ENCODE measurements at regions not wholly inside any gene's neighbourhood (a gene's known extent, or its start where the extent isn't known, plus 50 kb on each side); places are given as distances from the start of the nearest gene placed in this dataset.

DNA sequence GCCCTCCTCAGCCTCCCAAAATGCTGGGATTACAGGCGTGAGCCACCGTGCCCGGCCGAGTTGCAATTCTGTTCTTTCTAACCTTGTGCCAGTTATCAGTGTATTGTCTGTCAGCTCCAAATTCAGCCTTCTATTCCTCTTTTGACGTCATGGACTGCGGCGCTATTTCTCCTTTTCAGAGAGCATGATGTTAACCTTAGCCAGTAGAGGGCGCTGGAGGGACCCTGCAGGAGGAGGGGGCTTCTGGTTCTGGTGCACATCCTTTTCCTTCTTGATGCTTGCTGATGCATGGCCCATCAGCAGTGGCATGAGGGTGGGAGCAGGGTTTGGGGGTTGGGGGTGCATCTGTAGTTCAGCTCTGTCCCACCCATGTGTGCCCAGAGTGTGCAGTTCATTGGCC is 179.3 kb upstream of the RMST start:
- no peaks in the 10 kb centered on the region for H3K9me3 Mint-ChIP-seq
- H3K27me3 Mint-ChIP-seq (ENCODE audit: low read depth), result no peaks in the 10 kb centered on the region
- no peaks in the 10 kb centered on the region for H3K4me1 Mint-ChIP-seq
- H3K27ac Mint-ChIP-seq, result no peak overlapping the region
- no peak overlapping the region for H3K4me3 Mint-ChIP-seq
- DNase-seq (ENCODE audit: low spot score in 2 of 2, unreplicated experiment in 2 of 2), result no peak
- TF ChIP-seq, protein P1, sequence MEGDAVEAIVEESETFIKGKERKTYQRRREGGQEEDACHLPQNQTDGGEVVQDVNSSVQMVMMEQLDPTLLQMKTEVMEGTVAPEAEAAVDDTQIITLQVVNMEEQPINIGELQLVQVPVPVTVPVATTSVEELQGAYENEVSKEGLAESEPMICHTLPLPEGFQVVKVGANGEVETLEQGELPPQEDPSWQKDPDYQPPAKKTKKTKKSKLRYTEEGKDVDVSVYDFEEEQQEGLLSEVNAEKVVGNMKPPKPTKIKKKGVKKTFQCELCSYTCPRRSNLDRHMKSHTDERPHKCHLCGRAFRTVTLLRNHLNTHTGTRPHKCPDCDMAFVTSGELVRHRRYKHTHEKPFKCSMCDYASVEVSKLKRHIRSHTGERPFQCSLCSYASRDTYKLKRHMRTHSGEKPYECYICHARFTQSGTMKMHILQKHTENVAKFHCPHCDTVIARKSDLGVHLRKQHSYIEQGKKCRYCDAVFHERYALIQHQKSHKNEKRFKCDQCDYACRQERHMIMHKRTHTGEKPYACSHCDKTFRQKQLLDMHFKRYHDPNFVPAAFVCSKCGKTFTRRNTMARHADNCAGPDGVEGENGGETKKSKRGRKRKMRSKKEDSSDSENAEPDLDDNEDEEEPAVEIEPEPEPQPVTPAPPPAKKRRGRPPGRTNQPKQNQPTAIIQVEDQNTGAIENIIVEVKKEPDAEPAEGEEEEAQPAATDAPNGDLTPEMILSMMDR (IDR thresholded peaks at IDR 0.05; ENCODE audit: unreplicated experiment), result no peak
- no peaks in the 10 kb centered on the region for H3K36me3 Mint-ChIP-seq

DNA sequence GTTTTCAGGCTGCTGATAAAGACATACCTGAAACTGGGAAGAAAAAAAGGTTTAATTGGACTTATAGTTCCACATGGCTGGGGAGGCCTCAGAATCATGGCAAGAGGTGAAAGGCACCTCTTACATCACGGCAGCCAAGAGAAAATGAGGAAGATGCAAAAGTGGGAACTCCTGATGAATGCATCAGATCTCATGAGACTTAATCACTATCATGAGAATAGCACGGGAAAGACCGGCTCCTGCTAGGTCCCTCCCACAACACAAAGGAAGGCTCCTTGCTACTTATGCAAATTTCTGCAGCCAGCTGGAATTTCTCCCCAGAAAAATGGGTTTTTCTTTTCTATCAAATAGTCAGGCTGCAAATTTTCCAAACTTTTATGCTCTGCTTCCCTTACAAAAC is 174.1 kb upstream of the RMST start:
- no peaks in the 10 kb centered on the region for H3K4me1 Mint-ChIP-seq
- no peaks in the 10 kb centered on the region for H3K27me3 Mint-ChIP-seq (ENCODE audit: low read depth)
- H3K27ac Mint-ChIP-seq, result no peak overlapping the region
- H3K36me3 Mint-ChIP-seq, result no peaks in the 10 kb centered on the region
- no peaks in the 10 kb centered on the region for H3K9me3 Mint-ChIP-seq
- H3K4me3 Mint-ChIP-seq, result no peak overlapping the region
- TF ChIP-seq, protein P1 (IDR thresholded peaks at IDR 0.05; ENCODE audit: unreplicated experiment), result no peak
- DNase-seq (ENCODE audit: low spot score in 2 of 2, unreplicated experiment in 2 of 2), result no peak

DNA sequence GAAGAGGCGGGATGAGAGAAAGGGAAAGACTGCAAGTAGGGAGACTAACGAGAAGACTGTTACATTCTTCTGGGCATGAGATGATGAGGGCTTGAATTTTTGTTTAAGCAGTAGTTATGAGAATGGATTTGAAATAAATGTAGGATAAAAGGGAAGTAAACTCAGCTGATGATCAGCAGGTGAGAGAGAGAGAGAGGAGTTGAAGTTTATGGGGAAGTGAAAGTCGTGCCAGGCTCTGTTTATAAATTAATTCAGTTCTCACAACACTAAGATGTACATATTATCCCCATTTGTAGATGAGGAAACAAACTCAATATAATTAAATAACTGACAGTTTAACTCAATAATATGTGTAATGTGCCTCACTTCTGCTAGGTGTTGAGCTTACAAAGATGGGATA is 170.0 kb upstream of the RMST start:
- no peak overlapping the region for H3K27ac Mint-ChIP-seq
- peaks cover 18% of the 10 kb centered on the region for H3K9me3 Mint-ChIP-seq
- DNase-seq (ENCODE audit: low spot score in 2 of 2, unreplicated experiment in 2 of 2), result no peak
- no peaks in the 10 kb centered on the region for H3K27me3 Mint-ChIP-seq (ENCODE audit: low read depth)
- TF ChIP-seq, protein P1 (IDR thresholded peaks at IDR 0.05; ENCODE audit: unreplicated experiment), result no peak
- H3K4me3 Mint-ChIP-seq, result no peak overlapping the region
- peaks cover 2% of the 10 kb centered on the region for H3K36me3 Mint-ChIP-seq
- H3K4me1 Mint-ChIP-seq, result no peaks in the 10 kb centered on the region

DNA sequence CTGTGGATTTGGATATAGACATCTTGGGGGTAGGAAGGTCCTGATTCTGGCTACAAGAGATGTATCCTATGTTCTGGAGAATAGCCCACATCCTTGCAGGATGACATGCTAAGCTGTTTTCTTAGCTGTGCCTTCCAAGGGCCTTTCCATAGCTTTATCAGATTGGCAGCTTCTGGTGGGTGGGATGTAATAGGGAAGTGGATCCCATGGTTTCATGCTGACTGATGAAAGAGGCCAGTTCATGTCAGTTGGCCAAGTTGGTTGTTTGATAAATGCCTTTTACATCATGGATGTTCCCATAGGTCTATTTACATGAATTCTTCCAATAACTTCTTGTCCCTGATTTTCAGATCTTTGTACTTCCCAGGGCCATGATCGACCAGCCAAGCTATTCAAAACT is 169.1 kb upstream of the RMST start:
- Mint-ChIP-seq H3K27me3 (ENCODE audit: low read depth) (no peaks in the 10 kb centered on the region), H3K4me1 (no peaks in the 10 kb centered on the region), H3K9me3 (peaks cover 26% of the 10 kb centered on the region), H3K36me3 (peaks cover 2% of the 10 kb centered on the region), H3K27ac (no peak overlapping the region), H3K4me3 (no peak overlapping the region)
- DNase-seq (ENCODE audit: low spot score in 2 of 2, unreplicated experiment in 2 of 2), result no peak
- TF ChIP-seq, protein P1 (IDR thresholded peaks at IDR 0.05; ENCODE audit: unreplicated experiment), result no peak

DNA sequence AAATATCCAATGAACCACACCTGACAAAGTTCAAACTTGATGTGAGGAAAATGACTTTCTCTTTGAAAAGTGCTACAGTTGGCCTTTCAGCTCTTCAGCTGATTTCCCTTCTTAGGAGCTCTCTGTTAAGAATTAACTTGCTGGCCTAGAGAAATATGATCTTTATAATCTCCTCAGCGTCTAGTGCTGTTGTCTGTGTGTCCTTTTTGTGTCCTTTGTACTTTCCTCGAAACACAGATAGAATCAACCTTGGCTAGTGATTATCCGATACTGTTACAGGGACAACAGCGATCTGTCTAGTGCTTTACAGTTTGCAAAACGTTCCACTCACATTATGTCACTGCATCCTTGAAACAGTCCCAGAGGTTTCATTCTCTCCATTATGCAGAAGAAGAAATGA is 162.8 kb upstream of the RMST start:
- Mint-ChIP-seq H3K36me3 (peaks cover 1% of the 10 kb centered on the region), H3K27ac (no peak overlapping the region), H3K27me3 (ENCODE audit: low read depth) (no peaks in the 10 kb centered on the region), H3K9me3 (peaks cover 30% of the 10 kb centered on the region), H3K4me1 (no peaks in the 10 kb centered on the region), H3K4me3 (no peak overlapping the region)
- TF ChIP-seq, protein P1 (IDR thresholded peaks at IDR 0.05; ENCODE audit: unreplicated experiment), result no peak
- no peak for DNase-seq (ENCODE audit: low spot score in 2 of 2, unreplicated experiment in 2 of 2)

DNA sequence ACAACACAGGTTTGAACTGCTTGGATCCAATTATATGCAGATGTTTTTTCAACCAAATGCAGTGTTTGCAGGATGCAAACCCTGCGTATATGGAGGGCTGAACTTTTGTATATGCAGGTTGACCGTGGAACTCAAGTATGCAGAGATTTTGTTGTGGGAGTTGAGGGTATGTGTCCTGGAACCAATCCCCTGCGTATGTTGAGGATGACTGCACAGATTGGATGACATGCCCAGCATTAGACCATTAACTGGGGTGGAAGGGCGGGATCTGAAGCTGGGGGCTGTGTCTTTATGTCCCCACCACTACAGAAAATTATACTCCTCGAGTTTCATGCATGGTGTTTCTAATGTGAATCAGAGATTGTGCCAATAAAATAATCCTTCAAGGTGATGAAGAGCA is 162.2 kb upstream of the RMST start:
- TF ChIP-seq, protein P1 (IDR thresholded peaks at IDR 0.05; ENCODE audit: unreplicated experiment), result no peak
- Mint-ChIP-seq H3K27me3 (ENCODE audit: low read depth) (no peaks in the 10 kb centered on the region), H3K9me3 (peaks cover 24% of the 10 kb centered on the region), H3K4me3 (no peak overlapping the region), H3K4me1 (no peaks in the 10 kb centered on the region), H3K27ac (no peak overlapping the region), H3K36me3 (no peaks in the 10 kb centered on the region)
- DNase-seq (ENCODE audit: low spot score in 2 of 2, unreplicated experiment in 2 of 2), result no peak

Measured in mesothelial cell of epicardium (in vitro differentiated cells).